Bronchial epithelial cell (primary cell): ENCODE measurements at regions not wholly inside any gene's neighbourhood (a gene's known extent, or its start where the extent isn't known, plus 50 kb on each side); places are given as distances from the start of the nearest gene placed in this dataset.

ENCODE experiments used
- DNase-seq: peaks from one replicate; pipeline ENCODE4 v3.0.0-alpha.2; 2010; ENCODE audit warnings: low read depth
- FAIRE-seq: peaks from 2 replicates; lab custom pipeline; 2011; peaks lifted over from hg19 to GRCh38; lab: Jason Lieb, UNC
- H3K27me3 ChIP-seq: 2 replicates; pipeline ENCODE4 v1.5.1; 2011; ENCODE audit warnings: low read length; ENCODE audit not compliant: control insufficient read depth, insufficient read depth
- H3K36me3 ChIP-seq: 2 replicates; pipeline ENCODE4 v1.5.1; 2011; ENCODE audit warnings: low read length; ENCODE audit not compliant: control insufficient read depth, insufficient read depth
- H3K4me3 ChIP-seq: 2 replicates; pipeline ENCODE4 v1.5.1; 2011; ENCODE audit warnings: mild to moderate bottlenecking, low read depth, low read length, control low read depth
- CTCF ChIP-seq: IDR thresholded peaks from 2 replicates; pipeline ENCODE4 v1.5.1; 2011; ENCODE audit warnings: mild to moderate bottlenecking, moderate library complexity, low read length, control low read depth, inconsistent platforms; ENCODE audit not compliant: insufficient read depth, severe bottlenecking

- TF ChIP-seq CTCF, result no peak
- Histone ChIP-seq H3K4me3 (no peak overlapping the region), H3K36me3 (no peaks in the 10 kb centered on the region), H3K27me3 (no peaks in the 10 kb centered on the region)
- DNase-seq (no peak), FAIRE-seq (no peak)
These were observed 164.3 kb upstream of the OGFRL1 start for GRCh38 chr6:71124340-71124739.

- TF ChIP-seq CTCF, result no peak
- DNase-seq (no peak), FAIRE-seq (no peak)
- no peak overlapping the region for H3K4me3 ChIP-seq
- no peaks in the 10 kb centered on the region for H3K36me3 ChIP-seq
- no peaks in the 10 kb centered on the region for H3K27me3 ChIP-seq
These were observed 163.4 kb upstream of the OGFRL1 start for GRCh38 chr6:71125216-71125615.

- no peak for TF ChIP-seq CTCF
- Histone ChIP-seq H3K36me3 (no peaks in the 10 kb centered on the region), H3K27me3 (no peaks in the 10 kb centered on the region), H3K4me3 (no peak overlapping the region)
- FAIRE-seq (no peak), DNase-seq (no peak)
These were observed 162.1 kb upstream of the OGFRL1 start for GRCh38 chr6:71126506-71126905.

GRCh38 chr6:71127374-71127773 is 161.2 kb upstream of the OGFRL1 start:
- DNase-seq, result peak; percentile 8
- TF ChIP-seq CTCF, result no peak
- Histone ChIP-seq H3K27me3 (no peaks in the 10 kb centered on the region), H3K4me3 (no peak overlapping the region), H3K36me3 (no peaks in the 10 kb centered on the region)
- peak; percentile 60 for FAIRE-seq

- no peak for DNase-seq
- Histone ChIP-seq H3K4me3 (no peak overlapping the region), H3K27me3 (no peaks in the 10 kb centered on the region), H3K36me3 (no peaks in the 10 kb centered on the region)
- TF ChIP-seq CTCF, result no peak
- FAIRE-seq, result no peak
These were observed 158.3 kb upstream of the OGFRL1 start for GRCh38 chr6:71130277-71130676.

GRCh38 chr6:71134929-71135642 is 153.5 kb upstream of the OGFRL1 start:
- Histone ChIP-seq H3K36me3 (no peaks in the 10 kb centered on the region), H3K4me3 (no peak overlapping the region), H3K27me3 (no peaks in the 10 kb centered on the region)
- DNase-seq (no peak), FAIRE-seq (peak; percentile 36)
- TF ChIP-seq CTCF, result no peak
